ENCODE measurements at regions not wholly inside any gene's neighbourhood (a gene's known extent, or its start where the extent isn't known, plus 50 kb on each side); places are given as distances from the start of the nearest gene placed in this dataset.

DNA sequence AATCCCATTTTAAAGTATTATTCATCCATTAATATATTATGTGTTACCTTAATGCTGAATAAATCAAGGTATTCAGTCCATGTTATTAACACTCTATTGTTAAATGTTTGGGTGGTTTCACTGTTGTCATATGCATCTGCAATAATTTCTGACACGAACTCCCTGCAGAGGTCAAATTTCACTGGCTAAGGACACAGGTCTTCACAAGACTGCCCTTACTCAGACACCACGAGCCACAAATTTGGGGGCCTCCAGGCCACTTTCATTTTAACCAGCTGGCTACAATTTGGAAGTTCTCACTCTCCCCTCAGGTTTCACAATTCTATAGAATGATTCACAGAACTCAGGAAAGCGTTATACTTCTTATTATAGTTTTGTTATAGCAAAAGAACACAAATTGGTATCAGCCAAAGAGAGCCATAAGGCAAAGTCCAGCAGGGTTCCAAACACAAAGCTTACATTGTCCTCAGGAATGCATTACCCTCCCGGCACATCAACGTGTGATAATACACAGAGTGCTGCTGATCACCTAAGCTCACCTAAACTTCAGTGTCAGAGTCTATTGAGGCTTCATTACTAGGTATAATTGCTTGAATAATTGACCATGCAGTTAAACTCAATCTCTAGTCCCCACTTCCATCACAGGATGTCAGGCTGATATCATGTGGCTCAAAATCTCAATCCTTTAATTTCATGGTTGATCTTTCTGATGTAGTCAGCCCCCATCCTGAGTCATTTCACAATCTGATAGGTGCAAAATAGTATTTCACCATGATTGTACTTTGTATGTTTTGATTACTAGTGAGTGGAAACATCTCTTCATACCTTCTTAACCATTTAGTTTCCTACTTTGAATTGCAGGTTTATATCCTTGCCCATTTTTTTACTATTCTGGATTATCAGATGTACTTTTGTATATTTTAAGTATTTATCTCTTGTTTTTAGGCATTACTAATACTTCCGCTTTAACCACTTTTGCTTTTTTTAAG, 441.4 kb upstream of the AGTR1 start:
- Histone ChIP-seq H3K4me2 (no peak overlapping the region), H3F3A (replicated peaks; ENCODE audit: low read depth) (no peaks in the 10 kb centered on the region), H2AFZ (no peak overlapping the region; the same call in 1 of the 2 replicates), H4K20me1 (replicated peaks; ENCODE audit: insufficient read depth) (no peaks in the 10 kb centered on the region), H3K27ac (ENCODE audit: low read depth) (no peak overlapping the region), H3K79me2 (replicated peaks; ENCODE audit: insufficient read depth) (no peaks in the 10 kb centered on the region), H3K4me1 (ENCODE audit: insufficient read depth) (no peaks in the 10 kb centered on the region), H3K36me3 (ENCODE audit: insufficient read depth) (no peaks in the 10 kb centered on the region), H3K27me3 (ENCODE audit: insufficient read depth) (no peaks in the 10 kb centered on the region), H3K9me2 (ENCODE audit: insufficient read depth) (no peaks in the 10 kb centered on the region; the same call in 1 of the 2 replicates), H3K4me3 (no peak overlapping the region)
- DNase-seq (ENCODE audit: low spot score) = no peak
- Mint-ChIP-seq H3K27ac (no peak overlapping the region), H3K27me3 (ENCODE audit: insufficient read depth, low read depth, poor library complexity) (no peaks in the 10 kb centered on the region), H3K36me3 (ENCODE audit: low read depth) (peaks cover 15% of the 10 kb centered on the region; the same call in 2 of the 3 replicates), H3K4me3 (no peak overlapping the region), H3K4me1 (no peaks in the 10 kb centered on the region), H3K9me3 (peaks cover 21% of the 10 kb centered on the region)
- no peak for TF ChIP-seq CREB1 (CRISPR knock-in tag; IDR thresholded peaks at IDR 0.05; ENCODE audit: low read depth)
- no peak for TF ChIP-seq STAT1 (IDR thresholded peaks at IDR 0.05; ENCODE audit: unreplicated experiment)
- TF ChIP-seq, protein P1, sequence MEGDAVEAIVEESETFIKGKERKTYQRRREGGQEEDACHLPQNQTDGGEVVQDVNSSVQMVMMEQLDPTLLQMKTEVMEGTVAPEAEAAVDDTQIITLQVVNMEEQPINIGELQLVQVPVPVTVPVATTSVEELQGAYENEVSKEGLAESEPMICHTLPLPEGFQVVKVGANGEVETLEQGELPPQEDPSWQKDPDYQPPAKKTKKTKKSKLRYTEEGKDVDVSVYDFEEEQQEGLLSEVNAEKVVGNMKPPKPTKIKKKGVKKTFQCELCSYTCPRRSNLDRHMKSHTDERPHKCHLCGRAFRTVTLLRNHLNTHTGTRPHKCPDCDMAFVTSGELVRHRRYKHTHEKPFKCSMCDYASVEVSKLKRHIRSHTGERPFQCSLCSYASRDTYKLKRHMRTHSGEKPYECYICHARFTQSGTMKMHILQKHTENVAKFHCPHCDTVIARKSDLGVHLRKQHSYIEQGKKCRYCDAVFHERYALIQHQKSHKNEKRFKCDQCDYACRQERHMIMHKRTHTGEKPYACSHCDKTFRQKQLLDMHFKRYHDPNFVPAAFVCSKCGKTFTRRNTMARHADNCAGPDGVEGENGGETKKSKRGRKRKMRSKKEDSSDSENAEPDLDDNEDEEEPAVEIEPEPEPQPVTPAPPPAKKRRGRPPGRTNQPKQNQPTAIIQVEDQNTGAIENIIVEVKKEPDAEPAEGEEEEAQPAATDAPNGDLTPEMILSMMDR (conservative IDR thresholded peaks at IDR 0.05; ENCODE audit: low read depth in 2 of 2) = no peak
- TF ChIP-seq, protein P2, sequence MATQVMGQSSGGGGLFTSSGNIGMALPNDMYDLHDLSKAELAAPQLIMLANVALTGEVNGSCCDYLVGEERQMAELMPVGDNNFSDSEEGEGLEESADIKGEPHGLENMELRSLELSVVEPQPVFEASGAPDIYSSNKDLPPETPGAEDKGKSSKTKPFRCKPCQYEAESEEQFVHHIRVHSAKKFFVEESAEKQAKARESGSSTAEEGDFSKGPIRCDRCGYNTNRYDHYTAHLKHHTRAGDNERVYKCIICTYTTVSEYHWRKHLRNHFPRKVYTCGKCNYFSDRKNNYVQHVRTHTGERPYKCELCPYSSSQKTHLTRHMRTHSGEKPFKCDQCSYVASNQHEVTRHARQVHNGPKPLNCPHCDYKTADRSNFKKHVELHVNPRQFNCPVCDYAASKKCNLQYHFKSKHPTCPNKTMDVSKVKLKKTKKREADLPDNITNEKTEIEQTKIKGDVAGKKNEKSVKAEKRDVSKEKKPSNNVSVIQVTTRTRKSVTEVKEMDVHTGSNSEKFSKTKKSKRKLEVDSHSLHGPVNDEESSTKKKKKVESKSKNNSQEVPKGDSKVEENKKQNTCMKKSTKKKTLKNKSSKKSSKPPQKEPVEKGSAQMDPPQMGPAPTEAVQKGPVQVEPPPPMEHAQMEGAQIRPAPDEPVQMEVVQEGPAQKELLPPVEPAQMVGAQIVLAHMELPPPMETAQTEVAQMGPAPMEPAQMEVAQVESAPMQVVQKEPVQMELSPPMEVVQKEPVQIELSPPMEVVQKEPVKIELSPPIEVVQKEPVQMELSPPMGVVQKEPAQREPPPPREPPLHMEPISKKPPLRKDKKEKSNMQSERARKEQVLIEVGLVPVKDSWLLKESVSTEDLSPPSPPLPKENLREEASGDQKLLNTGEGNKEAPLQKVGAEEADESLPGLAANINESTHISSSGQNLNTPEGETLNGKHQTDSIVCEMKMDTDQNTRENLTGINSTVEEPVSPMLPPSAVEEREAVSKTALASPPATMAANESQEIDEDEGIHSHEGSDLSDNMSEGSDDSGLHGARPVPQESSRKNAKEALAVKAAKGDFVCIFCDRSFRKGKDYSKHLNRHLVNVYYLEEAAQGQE (IDR thresholded peaks at IDR 0.05; ENCODE audit: unreplicated experiment) = no peak
- TF ChIP-seq NANOG (IDR thresholded peaks at IDR 0.05; ENCODE audit: borderline replicate concordance) = no peak
- no peak for TF ChIP-seq JUNB (IDR thresholded peaks at IDR 0.05; ENCODE audit: unreplicated experiment)
- peak; percentile 43; the same call in 1 of the 3 replicates for ATAC-seq

DNA sequence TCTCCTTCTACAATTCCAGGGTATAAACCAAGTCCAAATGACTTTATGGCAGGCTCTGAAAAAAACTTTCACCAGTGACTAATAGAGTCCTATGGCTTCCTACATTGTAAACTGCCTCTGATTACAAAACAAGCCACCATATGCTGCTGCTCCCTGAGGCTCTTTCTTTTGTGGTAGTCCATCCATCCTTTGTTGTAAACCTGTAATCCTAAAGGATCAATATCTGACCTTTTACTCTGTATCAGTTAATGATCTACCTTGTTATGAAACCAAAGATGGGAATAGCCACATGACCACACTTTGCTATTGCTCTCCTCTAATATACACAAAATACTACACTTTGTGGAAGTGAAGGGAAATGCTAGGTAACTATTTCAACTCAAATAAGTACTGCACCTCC, 434.7 kb upstream of the AGTR1 start:
- DNase-seq (ENCODE audit: low spot score) = no peak
- H3K36me3 ChIP-seq (ENCODE audit: insufficient read depth) = no peaks in the 10 kb centered on the region
- no peak overlapping the region for H3K4me3 Mint-ChIP-seq
- no peak for TF ChIP-seq CREB1 (CRISPR knock-in tag; IDR thresholded peaks at IDR 0.05; ENCODE audit: low read depth)
- TF ChIP-seq, protein P1 (conservative IDR thresholded peaks at IDR 0.05; ENCODE audit: low read depth in 2 of 2) = no peak
- TF ChIP-seq NANOG (IDR thresholded peaks at IDR 0.05; ENCODE audit: borderline replicate concordance) = no peak
- TF ChIP-seq JUNB (IDR thresholded peaks at IDR 0.05; ENCODE audit: unreplicated experiment) = no peak
- H4K20me1 ChIP-seq (replicated peaks; ENCODE audit: insufficient read depth) = no peaks in the 10 kb centered on the region
- no peak for ATAC-seq
- no peak overlapping the region for H3K27ac Mint-ChIP-seq
- peaks cover 9% of the 10 kb centered on the region; the same call in 2 of the 3 replicates for H3K36me3 Mint-ChIP-seq (ENCODE audit: low read depth)
- no peaks in the 10 kb centered on the region for H3K27me3 Mint-ChIP-seq (ENCODE audit: insufficient read depth, low read depth, poor library complexity)
- H3K27me3 ChIP-seq (ENCODE audit: insufficient read depth) = no peaks in the 10 kb centered on the region
- H3K4me1 Mint-ChIP-seq = no peaks in the 10 kb centered on the region
- H3K4me2 ChIP-seq = no peak overlapping the region
- no peaks in the 10 kb centered on the region; the same call in 1 of the 2 replicates for H3K9me2 ChIP-seq (ENCODE audit: insufficient read depth)
- no peak overlapping the region for H2AFZ ChIP-seq
- H3K4me1 ChIP-seq (ENCODE audit: insufficient read depth) = no peaks in the 10 kb centered on the region
- H3F3A ChIP-seq (replicated peaks; ENCODE audit: low read depth) = no peaks in the 10 kb centered on the region
- no peak overlapping the region for H3K4me3 ChIP-seq
- H3K79me2 ChIP-seq (replicated peaks; ENCODE audit: insufficient read depth) = no peaks in the 10 kb centered on the region
- no peak overlapping the region for H3K27ac ChIP-seq (ENCODE audit: low read depth)
- peaks cover 15% of the 10 kb centered on the region for H3K9me3 Mint-ChIP-seq

Data from GM23338 (cell line).